ENCODE measurements at regions not wholly inside any gene's neighbourhood (a gene's known extent, or its start where the extent isn't known, plus 50 kb on each side); places are given as distances from the start of the nearest gene placed in this dataset.
A peak's percentile ranks its signal among the peaks of the same experiment; 100 is the strongest.

- no peak for FAIRE-seq
- no peak for DNase-seq (ENCODE audit: low read depth in 1 of 2, low spot score in 1 of 2)
- H3K4me3 ChIP-seq = no peak overlapping the region
- 32% methylated on average over 13 of the region's 13 CpGs for WGBS (ENCODE audit: missing lambda C conversion rate)
- ATAC-seq = no peak
- H3K27ac ChIP-seq = no peak overlapping the region
- CTCF ChIA-PET = interaction anchor here (1.1 to 6.8 kb wide), 4 partner anchors 8 to 483 kb away, joined by 3 to 52 read pairs (median 4); no protein-coding TSS in a partner anchor
- TF ChIP-seq CBX8 (IDR thresholded peaks at IDR 0.05) (peak; percentile 16; the same call in 1 of the 2 replicates), ESRRA (IDR thresholded peaks at IDR 0.05; ENCODE audit: borderline replicate concordance, low read length) (no peak), KDM1A (IDR thresholded peaks at IDR 0.05; ENCODE audit: low read depth) (no peak), EHMT2 (IDR thresholded peaks at IDR 0.05; ENCODE audit: low read depth) (no peak), NR3C1 (IDR thresholded peaks at IDR 0.05) (no peak)
- H3K4me2 ChIP-seq = no peak overlapping the region
- H3K9me3 ChIP-seq = no peaks in the 10 kb centered on the region
- POLR2A ChIA-PET = no interaction called here
- H3K4me1 ChIP-seq = no peaks in the 10 kb centered on the region
These were observed 269.7 kb upstream of the NFE2L3 start for GRCh38 chr7:25882151-25882773.

GRCh38 chr7:25884265-25884828 is 267.7 kb upstream of the NFE2L3 start:
- no peak overlapping the region for H3K4me3 ChIP-seq
- H3K4me1 ChIP-seq = no peaks in the 10 kb centered on the region
- WGBS (ENCODE audit: missing lambda C conversion rate) = 78% methylated on average over 13 of the region's 13 CpGs
- DNase-seq (ENCODE audit: low read depth in 1 of 2, low spot score in 1 of 2) (no peak), ATAC-seq (no peak), FAIRE-seq (no peak)
- no peak overlapping the region for H3K4me2 ChIP-seq
- no peak overlapping the region for H3K27ac ChIP-seq
- TF ChIP-seq RAD21 (conservative IDR thresholded peaks at IDR 0.05 in 1 of 2, IDR thresholded peaks at IDR 0.05 in 1 of 2) = no peak
- no peak for TF ChIP-seq USF2 (IDR thresholded peaks at IDR 0.05)
- TF ChIP-seq JUN (IDR thresholded peaks at IDR 0.05) = no peak
- no peak for TF ChIP-seq MAX (IDR thresholded peaks at IDR 0.05)
- no peak for TF ChIP-seq RARB (CRISPR knock-in tag; IDR thresholded peaks at IDR 0.05)
- no peak for TF ChIP-seq BHLHE40 (IDR thresholded peaks at IDR 0.05; ENCODE audit: low read depth, low read length)
- no peak for TF ChIP-seq NFE2L2 (conservative IDR thresholded peaks at IDR 0.05; ENCODE audit: low read length)
- no peak for TF ChIP-seq REST (IDR thresholded peaks at IDR 0.05)
- no peak for TF ChIP-seq HOXB5 (CRISPR knock-in tag; IDR thresholded peaks at IDR 0.05)
- no peak for TF ChIP-seq ESRRA (IDR thresholded peaks at IDR 0.05; ENCODE audit: borderline replicate concordance, low read length)
- no peak for TF ChIP-seq KDM1A (IDR thresholded peaks at IDR 0.05; ENCODE audit: low read depth)
- TF ChIP-seq SMC3 (IDR thresholded peaks at IDR 0.05) = no peak
- TF ChIP-seq JUNB (IDR thresholded peaks at IDR 0.05) = no peak
- no peak for TF ChIP-seq TFCP2L1 (CRISPR knock-in tag; IDR thresholded peaks at IDR 0.05)
- no peak for TF ChIP-seq FOSB (CRISPR knock-in tag; IDR thresholded peaks at IDR 0.05)
- TF ChIP-seq HDAC2 (IDR thresholded peaks at IDR 0.05) = no peak
- TF ChIP-seq POLR2A (IDR thresholded peaks at IDR 0.05; ENCODE audit: low read length) = no peak
- TF ChIP-seq CBX2 (IDR thresholded peaks at IDR 0.05; ENCODE audit: borderline replicate concordance, low read depth) = no peak
- no peak for TF ChIP-seq HOXA7 (CRISPR knock-in tag; IDR thresholded peaks at IDR 0.05)
- TF ChIP-seq KDM5A (IDR thresholded peaks at IDR 0.05) = no peak
- CTCF ChIA-PET = interaction anchor here (1.0 to 6.8 kb wide), 3 partner anchors 9 to 485 kb away, joined by 3 to 52 read pairs (median 3); no protein-coding TSS in a partner anchor
- POLR2A ChIA-PET = no interaction called here
- H3K9me3 ChIP-seq = no peaks in the 10 kb centered on the region

Measured in A549 (cell line).